ENCODE measurements at regions not wholly inside any gene's neighbourhood (a gene's known extent, or its start where the extent isn't known, plus 50 kb on each side); places are given as distances from the start of the nearest gene placed in this dataset.

- Histone ChIP-seq H3K36me3 (ENCODE audit: low read depth) (no peaks in the 10 kb centered on the region), H3K9me3 (ENCODE audit: severe bottlenecking) (no peaks in the 10 kb centered on the region), H3K27ac (ENCODE audit: poor library complexity, severe bottlenecking) (no peak overlapping the region), H3K4me1 (ENCODE audit: insufficient read depth, poor library complexity, severe bottlenecking) (peaks cover 6% of the 10 kb centered on the region), H3K4me3 (ENCODE audit: severe bottlenecking) (no peak overlapping the region), H3K27me3 (ENCODE audit: insufficient read depth, poor library complexity, severe bottlenecking) (no peaks in the 10 kb centered on the region)
- TF ChIP-seq, protein P1, sequence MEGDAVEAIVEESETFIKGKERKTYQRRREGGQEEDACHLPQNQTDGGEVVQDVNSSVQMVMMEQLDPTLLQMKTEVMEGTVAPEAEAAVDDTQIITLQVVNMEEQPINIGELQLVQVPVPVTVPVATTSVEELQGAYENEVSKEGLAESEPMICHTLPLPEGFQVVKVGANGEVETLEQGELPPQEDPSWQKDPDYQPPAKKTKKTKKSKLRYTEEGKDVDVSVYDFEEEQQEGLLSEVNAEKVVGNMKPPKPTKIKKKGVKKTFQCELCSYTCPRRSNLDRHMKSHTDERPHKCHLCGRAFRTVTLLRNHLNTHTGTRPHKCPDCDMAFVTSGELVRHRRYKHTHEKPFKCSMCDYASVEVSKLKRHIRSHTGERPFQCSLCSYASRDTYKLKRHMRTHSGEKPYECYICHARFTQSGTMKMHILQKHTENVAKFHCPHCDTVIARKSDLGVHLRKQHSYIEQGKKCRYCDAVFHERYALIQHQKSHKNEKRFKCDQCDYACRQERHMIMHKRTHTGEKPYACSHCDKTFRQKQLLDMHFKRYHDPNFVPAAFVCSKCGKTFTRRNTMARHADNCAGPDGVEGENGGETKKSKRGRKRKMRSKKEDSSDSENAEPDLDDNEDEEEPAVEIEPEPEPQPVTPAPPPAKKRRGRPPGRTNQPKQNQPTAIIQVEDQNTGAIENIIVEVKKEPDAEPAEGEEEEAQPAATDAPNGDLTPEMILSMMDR (IDR thresholded peaks at IDR 0.05; ENCODE audit: poor library complexity, severe bottlenecking): no peak
- DNase-seq (ENCODE audit: low spot score) (no peak), ATAC-seq (ENCODE audit: low read depth) (no peak)
Measured at GRCh38 chr4:56185901-56186300, 201.4 kb downstream of the AASDH start.

DNA sequence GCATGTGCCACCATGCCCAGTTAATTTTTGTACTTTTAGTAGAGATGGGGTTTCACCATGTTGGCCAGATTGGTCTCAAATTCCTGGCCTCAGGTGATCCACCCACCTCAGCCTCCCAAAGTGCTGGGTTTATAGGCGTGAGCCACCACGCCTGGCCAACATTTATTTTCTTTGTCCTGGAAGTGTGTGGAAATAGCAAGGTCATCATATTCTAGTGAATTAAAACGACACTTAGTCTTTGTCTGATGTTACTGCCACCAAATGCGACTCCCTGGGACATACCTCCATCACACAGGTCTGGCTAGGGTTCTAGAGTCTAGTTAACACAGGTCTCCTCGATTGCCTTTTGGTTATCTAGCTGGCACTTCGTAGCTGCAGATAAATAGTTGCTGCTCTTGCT lies 203.1 kb downstream of the AASDH start:
- TF ChIP-seq, protein P1 (IDR thresholded peaks at IDR 0.05; ENCODE audit: poor library complexity, severe bottlenecking): no peak
- H3K4me1 ChIP-seq (ENCODE audit: insufficient read depth, poor library complexity, severe bottlenecking): peaks cover 8% of the 10 kb centered on the region
- H3K9me3 ChIP-seq (ENCODE audit: severe bottlenecking): no peaks in the 10 kb centered on the region
- H3K4me3 ChIP-seq (ENCODE audit: severe bottlenecking): no peak overlapping the region
- no peaks in the 10 kb centered on the region for H3K36me3 ChIP-seq (ENCODE audit: low read depth)
- ATAC-seq (ENCODE audit: low read depth) (no peak), DNase-seq (ENCODE audit: low spot score) (no peak)
- no peak overlapping the region for H3K27ac ChIP-seq (ENCODE audit: poor library complexity, severe bottlenecking)
- no peaks in the 10 kb centered on the region for H3K27me3 ChIP-seq (ENCODE audit: insufficient read depth, poor library complexity, severe bottlenecking)

- DNase-seq (ENCODE audit: low spot score) (no peak), ATAC-seq (ENCODE audit: low read depth) (no peak)
- TF ChIP-seq, protein P1 (IDR thresholded peaks at IDR 0.05; ENCODE audit: poor library complexity, severe bottlenecking): no peak
- peaks cover 8% of the 10 kb centered on the region for H3K4me1 ChIP-seq (ENCODE audit: insufficient read depth, poor library complexity, severe bottlenecking)
- no peaks in the 10 kb centered on the region for H3K9me3 ChIP-seq (ENCODE audit: severe bottlenecking)
- H3K36me3 ChIP-seq (ENCODE audit: low read depth): no peaks in the 10 kb centered on the region
- no peaks in the 10 kb centered on the region for H3K27me3 ChIP-seq (ENCODE audit: insufficient read depth, poor library complexity, severe bottlenecking)
- no peak overlapping the region for H3K27ac ChIP-seq (ENCODE audit: poor library complexity, severe bottlenecking)
- H3K4me3 ChIP-seq (ENCODE audit: severe bottlenecking): no peak overlapping the region
Measured at GRCh38 chr4:56183344-56183959, 203.8 kb downstream of the AASDH start.

GRCh38 chr4:56182356-56182755 lies 204.9 kb downstream of the AASDH start:
- no peak for DNase-seq (ENCODE audit: low spot score)
- no peak overlapping the region for H3K4me3 ChIP-seq (ENCODE audit: severe bottlenecking)
- no peak overlapping the region for H3K27ac ChIP-seq (ENCODE audit: poor library complexity, severe bottlenecking)
- no peaks in the 10 kb centered on the region for H3K9me3 ChIP-seq (ENCODE audit: severe bottlenecking)
- H3K4me1 ChIP-seq (ENCODE audit: insufficient read depth, poor library complexity, severe bottlenecking): peaks cover 8% of the 10 kb centered on the region
- ATAC-seq (ENCODE audit: low read depth): no peak
- TF ChIP-seq, protein P1 (IDR thresholded peaks at IDR 0.05; ENCODE audit: poor library complexity, severe bottlenecking): no peak
- H3K27me3 ChIP-seq (ENCODE audit: insufficient read depth, poor library complexity, severe bottlenecking): no peaks in the 10 kb centered on the region
- no peaks in the 10 kb centered on the region for H3K36me3 ChIP-seq (ENCODE audit: low read depth)

- TF ChIP-seq, protein P1 (IDR thresholded peaks at IDR 0.05; ENCODE audit: poor library complexity, severe bottlenecking): no peak
- Histone ChIP-seq H3K4me3 (ENCODE audit: severe bottlenecking) (no peak overlapping the region), H3K9me3 (ENCODE audit: severe bottlenecking) (no peaks in the 10 kb centered on the region), H3K36me3 (ENCODE audit: low read depth) (no peaks in the 10 kb centered on the region), H3K4me1 (ENCODE audit: insufficient read depth, poor library complexity, severe bottlenecking) (peaks cover 8% of the 10 kb centered on the region), H3K27ac (ENCODE audit: poor library complexity, severe bottlenecking) (no peak overlapping the region), H3K27me3 (ENCODE audit: insufficient read depth, poor library complexity, severe bottlenecking) (no peaks in the 10 kb centered on the region)
- DNase-seq (ENCODE audit: low spot score): no peak
- peak; percentile 58; the same call in 1 of the 3 replicates for ATAC-seq (ENCODE audit: low read depth)
Measured at GRCh38 chr4:56181140-56181953, 205.9 kb downstream of the AASDH start.
